GM23338 (cell line): ENCODE measurements at regions not wholly inside any gene's neighbourhood (a gene's known extent, or its start where the extent isn't known, plus 50 kb on each side); places are given as distances from the start of the nearest gene placed in this dataset.

Experiments
- ATAC-seq: fragments of 200-7000 bp; cut with Tn5 transposase; 3 replicates; pipeline ENCODE4 v1.9.1; 2020
- DNase-seq: peaks from one replicate; pipeline ENCODE4 v3.0.0-alpha.2; 2015; ENCODE audit warnings: low spot score
- H2AFZ ChIP-seq: fragments of 200-600 bp; sonication (generic); 2 replicates; pipeline ENCODE4 v1.8.0; 2016; ENCODE audit warnings: antibody characterized with exemption, mild to moderate bottlenecking, moderate library complexity
- H3F3A ChIP-seq: fragments of 200-600 bp; sonication (generic); replicated peaks from 2 replicates; pipeline ENCODE4 v1.8.0; 2017; ENCODE audit warnings: antibody characterized with exemption, mixed run types, low read depth
- H3K27ac ChIP-seq: fragments of 200-600 bp; sonication (generic); 2 replicates; pipeline ENCODE4 v1.6.1; 2016; ENCODE audit warnings: low read depth
- H3K27me3 ChIP-seq: fragments of 200-600 bp; sonication (generic); 2 replicates; pipeline ENCODE4 v1.8.0; 2016; ENCODE audit warnings: mild to moderate bottlenecking, mixed run types, moderate library complexity; ENCODE audit not compliant: insufficient read depth
- H3K36me3 ChIP-seq: fragments of 200-600 bp; sonication (generic); 2 replicates; pipeline ENCODE4 v1.8.0; 2016; ENCODE audit warnings: mild to moderate bottlenecking; ENCODE audit not compliant: insufficient read depth
- H3K4me1 ChIP-seq: fragments of 200-600 bp; sonication (generic); 2 replicates; pipeline ENCODE4 v1.8.0; 2016; ENCODE audit warnings: mild to moderate bottlenecking, moderate library complexity; ENCODE audit not compliant: insufficient read depth
- H3K4me2 ChIP-seq: fragments of 200-600 bp; sonication (generic); 2 replicates; pipeline ENCODE4 v1.7.1; 2017; ENCODE audit warnings: mixed run types
- H3K4me3 ChIP-seq: fragments of 200-600 bp; sonication (generic); 2 replicates; pipeline ENCODE4 v1.6.1; 2016; ENCODE audit warnings: mixed run types
- H3K79me2 ChIP-seq: fragments of 200-600 bp; sonication (generic); replicated peaks from 2 replicates; pipeline ENCODE4 v1.8.0; 2017; ENCODE audit warnings: mild to moderate bottlenecking; ENCODE audit not compliant: insufficient read depth
- H3K9me2 ChIP-seq: fragments of 200-600 bp; sonication (generic); 2 replicates; pipeline ENCODE4 v1.8.0; 2017; ENCODE audit not compliant: insufficient read depth
- H4K20me1 ChIP-seq: fragments of 200-600 bp; sonication (generic); replicated peaks from 2 replicates; pipeline ENCODE4 v1.8.0; 2017; ENCODE audit warnings: mild to moderate bottlenecking; ENCODE audit not compliant: insufficient read depth
- H3K27ac Mint-ChIP-seq: 2 replicates; pipeline ENCODE4 v1.8.0; 2020; ENCODE audit warnings: inconsistent platforms, mild to moderate bottlenecking, moderate library complexity, mixed read lengths
- H3K27me3 Mint-ChIP-seq: 3 replicates; pipeline ENCODE4 v1.8.0; 2022; ENCODE audit warnings: low read depth, mild to moderate bottlenecking, moderate library complexity, mixed read lengths, inconsistent platforms; ENCODE audit not compliant: insufficient read depth, poor library complexity
- H3K36me3 Mint-ChIP-seq: 3 replicates; pipeline ENCODE4 v1.8.0; 2021; ENCODE audit warnings: low read depth, mild to moderate bottlenecking, inconsistent platforms, moderate library complexity, mixed read lengths
- H3K4me1 Mint-ChIP-seq: 3 replicates; pipeline ENCODE4 v1.8.0; 2020; ENCODE audit warnings: mild to moderate bottlenecking, inconsistent platforms, mixed read lengths
- H3K4me3 Mint-ChIP-seq: 3 replicates; pipeline ENCODE4 v1.8.0; 2021; ENCODE audit warnings: moderate library complexity, mild to moderate bottlenecking, inconsistent platforms, mixed read lengths
- H3K9me3 Mint-ChIP-seq: 3 replicates; pipeline ENCODE4 v1.8.0; 2020; ENCODE audit warnings: moderate library complexity, mild to moderate bottlenecking, inconsistent platforms, mixed read lengths
- CREB1 ChIP-seq: fragments of 250-450 bp; sonication (Bioruptor Pico); IDR thresholded peaks from 2 replicates; pipeline ENCODE4 v1.5.0; 2020; ENCODE audit warnings: low read depth, mild to moderate bottlenecking, moderate library complexity
- EZH2 ChIP-seq: fragments of 200-600 bp; sonication (generic); IDR thresholded peaks from one replicate; pipeline ENCODE4 v1.8.0; 2017; ENCODE audit warnings: antibody characterized with exemption, mild to moderate bottlenecking, low read depth; ENCODE audit not compliant: unreplicated experiment
- EZH2phosphoT487 ChIP-seq: fragments of 200-600 bp; sonication (generic); IDR thresholded peaks from one replicate; pipeline ENCODE4 v1.8.1; 2018; ENCODE audit warnings: antibody characterized with exemption; ENCODE audit not compliant: unreplicated experiment
- JUNB ChIP-seq: IDR thresholded peaks from one replicate; pipeline ENCODE4 v1.6.1; 2016; ENCODE audit warnings: antibody characterized with exemption; ENCODE audit not compliant: unreplicated experiment
- NANOG ChIP-seq: IDR thresholded peaks from 2 replicates; pipeline ENCODE4 v1.6.1; 2016; ENCODE audit warnings: antibody characterized with exemption, borderline replicate concordance
- POLR2AphosphoS5 ChIP-seq: IDR thresholded peaks from 2 replicates; pipeline ENCODE4 v1.6.1; 2016; ENCODE audit warnings: antibody characterized with exemption, low read depth
- ZNF114 ChIP-seq: fragments of 250-450 bp; sonication (Bioruptor Pico); IDR thresholded peaks from 2 replicates; pipeline ENCODE4 v1.5.0; 2020; ENCODE audit warnings: mild to moderate bottlenecking, moderate library complexity
- ZNF331 ChIP-seq: fragments of 250-450 bp; sonication (Bioruptor Pico); IDR thresholded peaks from 2 replicates; pipeline ENCODE4 v1.5.0; 2020; ENCODE audit warnings: low read depth, mild to moderate bottlenecking, moderate library complexity
- TF ChIP-seq, protein P1 (sequence below): IDR thresholded peaks from one replicate; pipeline ENCODE4 v1.6.1; 2018; ENCODE audit warnings: antibody characterized with exemption; ENCODE audit not compliant: unreplicated experiment
- TF ChIP-seq, protein P2 (sequence below), 2 experiments: fragments of 200-600 bp in 1 of 2; sonication (generic) in 1 of 2; conservative IDR thresholded peaks; 2 replicates each; pipeline versions ENCODE4 v1.5.1 to v1.6.1; 2016 to 2017; ENCODE audit warnings: antibody characterized with exemption in 2 of 2, low read depth in 2 of 2, mild to moderate bottlenecking in 2 of 2, moderate library complexity in 1 of 2
- TF ChIP-seq, protein P3 (sequence below): IDR thresholded peaks from 2 replicates; pipeline ENCODE4 v1.6.1; 2016; ENCODE audit warnings: antibody characterized with exemption

DNA sequence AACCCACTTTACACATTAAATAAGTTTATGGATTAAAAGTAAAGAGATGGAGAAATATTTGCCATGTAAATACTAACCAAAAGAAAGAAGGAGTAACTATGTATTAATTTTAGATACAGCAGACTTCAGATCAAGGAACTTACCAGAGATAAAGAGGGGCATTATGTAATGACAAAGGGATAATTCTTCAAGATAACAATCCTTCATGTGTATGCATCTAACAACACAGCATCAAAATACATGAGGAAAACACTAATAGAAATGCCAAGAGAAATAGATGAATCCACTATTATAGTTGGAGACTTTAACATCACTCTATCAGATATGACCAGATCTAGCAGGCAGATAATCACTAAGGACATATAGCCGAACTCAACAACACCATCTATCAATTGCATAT, 149.8 kb upstream of the ANKRD55 start (continued):
- TF ChIP-seq, protein P1, sequence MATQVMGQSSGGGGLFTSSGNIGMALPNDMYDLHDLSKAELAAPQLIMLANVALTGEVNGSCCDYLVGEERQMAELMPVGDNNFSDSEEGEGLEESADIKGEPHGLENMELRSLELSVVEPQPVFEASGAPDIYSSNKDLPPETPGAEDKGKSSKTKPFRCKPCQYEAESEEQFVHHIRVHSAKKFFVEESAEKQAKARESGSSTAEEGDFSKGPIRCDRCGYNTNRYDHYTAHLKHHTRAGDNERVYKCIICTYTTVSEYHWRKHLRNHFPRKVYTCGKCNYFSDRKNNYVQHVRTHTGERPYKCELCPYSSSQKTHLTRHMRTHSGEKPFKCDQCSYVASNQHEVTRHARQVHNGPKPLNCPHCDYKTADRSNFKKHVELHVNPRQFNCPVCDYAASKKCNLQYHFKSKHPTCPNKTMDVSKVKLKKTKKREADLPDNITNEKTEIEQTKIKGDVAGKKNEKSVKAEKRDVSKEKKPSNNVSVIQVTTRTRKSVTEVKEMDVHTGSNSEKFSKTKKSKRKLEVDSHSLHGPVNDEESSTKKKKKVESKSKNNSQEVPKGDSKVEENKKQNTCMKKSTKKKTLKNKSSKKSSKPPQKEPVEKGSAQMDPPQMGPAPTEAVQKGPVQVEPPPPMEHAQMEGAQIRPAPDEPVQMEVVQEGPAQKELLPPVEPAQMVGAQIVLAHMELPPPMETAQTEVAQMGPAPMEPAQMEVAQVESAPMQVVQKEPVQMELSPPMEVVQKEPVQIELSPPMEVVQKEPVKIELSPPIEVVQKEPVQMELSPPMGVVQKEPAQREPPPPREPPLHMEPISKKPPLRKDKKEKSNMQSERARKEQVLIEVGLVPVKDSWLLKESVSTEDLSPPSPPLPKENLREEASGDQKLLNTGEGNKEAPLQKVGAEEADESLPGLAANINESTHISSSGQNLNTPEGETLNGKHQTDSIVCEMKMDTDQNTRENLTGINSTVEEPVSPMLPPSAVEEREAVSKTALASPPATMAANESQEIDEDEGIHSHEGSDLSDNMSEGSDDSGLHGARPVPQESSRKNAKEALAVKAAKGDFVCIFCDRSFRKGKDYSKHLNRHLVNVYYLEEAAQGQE = no peak
- no peak for TF ChIP-seq CREB1 (CRISPR knock-in tag)
- no peak for TF ChIP-seq ZNF331 (CRISPR knock-in tag)
- TF ChIP-seq EZH2 = no peak
- TF ChIP-seq, protein P2, sequence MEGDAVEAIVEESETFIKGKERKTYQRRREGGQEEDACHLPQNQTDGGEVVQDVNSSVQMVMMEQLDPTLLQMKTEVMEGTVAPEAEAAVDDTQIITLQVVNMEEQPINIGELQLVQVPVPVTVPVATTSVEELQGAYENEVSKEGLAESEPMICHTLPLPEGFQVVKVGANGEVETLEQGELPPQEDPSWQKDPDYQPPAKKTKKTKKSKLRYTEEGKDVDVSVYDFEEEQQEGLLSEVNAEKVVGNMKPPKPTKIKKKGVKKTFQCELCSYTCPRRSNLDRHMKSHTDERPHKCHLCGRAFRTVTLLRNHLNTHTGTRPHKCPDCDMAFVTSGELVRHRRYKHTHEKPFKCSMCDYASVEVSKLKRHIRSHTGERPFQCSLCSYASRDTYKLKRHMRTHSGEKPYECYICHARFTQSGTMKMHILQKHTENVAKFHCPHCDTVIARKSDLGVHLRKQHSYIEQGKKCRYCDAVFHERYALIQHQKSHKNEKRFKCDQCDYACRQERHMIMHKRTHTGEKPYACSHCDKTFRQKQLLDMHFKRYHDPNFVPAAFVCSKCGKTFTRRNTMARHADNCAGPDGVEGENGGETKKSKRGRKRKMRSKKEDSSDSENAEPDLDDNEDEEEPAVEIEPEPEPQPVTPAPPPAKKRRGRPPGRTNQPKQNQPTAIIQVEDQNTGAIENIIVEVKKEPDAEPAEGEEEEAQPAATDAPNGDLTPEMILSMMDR (conservative IDR thresholded peaks at IDR 0.05; ENCODE audit: low read depth in 2 of 2) = no peak
- TF ChIP-seq, protein P3, sequence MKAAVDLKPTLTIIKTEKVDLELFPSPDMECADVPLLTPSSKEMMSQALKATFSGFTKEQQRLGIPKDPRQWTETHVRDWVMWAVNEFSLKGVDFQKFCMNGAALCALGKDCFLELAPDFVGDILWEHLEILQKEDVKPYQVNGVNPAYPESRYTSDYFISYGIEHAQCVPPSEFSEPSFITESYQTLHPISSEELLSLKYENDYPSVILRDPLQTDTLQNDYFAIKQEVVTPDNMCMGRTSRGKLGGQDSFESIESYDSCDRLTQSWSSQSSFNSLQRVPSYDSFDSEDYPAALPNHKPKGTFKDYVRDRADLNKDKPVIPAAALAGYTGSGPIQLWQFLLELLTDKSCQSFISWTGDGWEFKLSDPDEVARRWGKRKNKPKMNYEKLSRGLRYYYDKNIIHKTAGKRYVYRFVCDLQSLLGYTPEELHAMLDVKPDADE = no peak
- TF ChIP-seq NANOG = no peak
- TF ChIP-seq EZH2phosphoT487 = no peak
- TF ChIP-seq POLR2AphosphoS5 = no peak

DNA sequence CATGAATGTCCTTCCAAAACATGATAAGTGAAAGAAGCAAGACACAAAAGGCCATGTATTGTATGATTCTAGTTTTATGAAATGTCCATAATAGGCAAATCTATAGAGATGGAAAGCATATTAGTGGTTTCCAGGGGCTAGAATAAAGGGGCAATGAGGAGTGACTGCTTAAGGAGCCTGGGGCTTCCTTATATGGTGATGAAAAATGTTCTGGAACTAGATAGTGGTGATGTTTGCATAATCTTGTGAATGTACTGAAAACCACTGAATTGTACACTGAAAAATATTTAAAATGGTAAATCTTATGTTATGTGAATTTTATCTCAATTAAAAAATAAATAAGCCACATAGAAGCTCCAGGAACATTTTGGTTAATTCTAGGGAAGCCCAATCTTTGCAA, 144.4 kb upstream of the ANKRD55 start:
- H3K4me2 ChIP-seq = no peak overlapping the region
- H3K36me3 Mint-ChIP-seq = peaks cover 11% of the 10 kb centered on the region; the same call in 2 of the 3 replicates
- H3K4me1 ChIP-seq = peaks cover 5% of the 10 kb centered on the region
- H3K36me3 ChIP-seq = no peaks in the 10 kb centered on the region
- H3K9me3 Mint-ChIP-seq = peaks cover 20% of the 10 kb centered on the region
- H3K27ac Mint-ChIP-seq = no peak overlapping the region
- H3K27me3 Mint-ChIP-seq = peaks cover 6% of the 10 kb centered on the region
- no peaks in the 10 kb centered on the region for H4K20me1 ChIP-seq
- ATAC-seq (no peak), DNase-seq (no peak)
- H2AFZ ChIP-seq = no peak overlapping the region
- no peaks in the 10 kb centered on the region for H3F3A ChIP-seq
- H3K79me2 ChIP-seq = no peaks in the 10 kb centered on the region
- H3K4me3 Mint-ChIP-seq = no peak overlapping the region
- peaks cover 5% of the 10 kb centered on the region for H3K4me1 Mint-ChIP-seq
- H3K27ac ChIP-seq = no peak overlapping the region
- no peak overlapping the region for H3K4me3 ChIP-seq
- H3K9me2 ChIP-seq = peaks cover 17% of the 10 kb centered on the region
- no peaks in the 10 kb centered on the region for H3K27me3 ChIP-seq
- TF ChIP-seq JUNB = no peak
- no peak for TF ChIP-seq ZNF114 (CRISPR knock-in tag)
- TF ChIP-seq EZH2phosphoT487 = no peak
- TF ChIP-seq, protein P3 = no peak
- TF ChIP-seq, protein P2 (conservative IDR thresholded peaks at IDR 0.05; ENCODE audit: low read depth in 2 of 2) = no peak
- TF ChIP-seq CREB1 (CRISPR knock-in tag) = no peak
